ENCODE measurements at regions not wholly inside any gene's neighbourhood (a gene's known extent, or its start where the extent isn't known, plus 50 kb on each side); places are given as distances from the start of the nearest gene placed in this dataset.

DNA sequence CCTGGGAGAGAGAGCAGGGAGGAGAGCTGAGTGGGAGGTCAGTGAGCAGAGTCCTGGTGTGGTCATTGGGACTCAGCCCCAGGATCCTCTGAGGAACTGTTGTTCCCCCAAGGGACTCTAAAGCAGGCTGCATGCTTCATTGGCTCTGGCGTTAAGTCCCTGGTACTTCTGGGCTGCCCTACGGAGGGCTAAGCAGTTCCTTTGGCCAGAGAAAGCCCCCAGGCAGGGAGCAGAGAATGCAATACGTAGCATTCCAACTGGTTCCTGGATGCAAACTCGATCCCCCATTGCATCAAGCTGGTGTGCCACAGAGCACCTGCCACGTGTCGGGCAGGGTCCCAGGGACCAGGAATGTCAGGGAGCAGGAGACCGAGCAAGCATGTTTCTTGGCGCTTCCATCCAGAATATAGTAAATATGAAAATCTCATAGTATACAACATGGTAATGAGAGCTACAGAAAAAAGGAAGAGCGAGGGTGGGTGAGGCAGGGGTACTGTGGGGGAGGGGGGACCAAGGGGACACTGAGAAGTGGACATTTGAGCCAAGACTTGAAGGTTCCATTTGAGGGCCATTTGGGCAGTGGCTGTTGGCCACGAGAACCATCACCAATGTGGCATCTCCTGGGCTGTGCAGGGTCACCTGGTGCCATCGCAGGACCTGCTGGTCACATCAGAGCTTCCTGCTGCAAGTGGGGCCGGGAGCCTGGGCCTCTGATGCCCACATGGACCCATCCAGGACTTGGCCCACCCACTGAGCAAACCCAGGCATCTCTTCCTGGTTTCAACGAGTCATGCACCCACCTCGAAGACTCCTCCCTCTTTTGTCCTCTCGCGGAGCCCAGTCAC, 160.4 kb downstream of the ASB1 start:
- no peak overlapping the region for H3K4me3 ChIP-seq (ENCODE audit: low read depth, low read length)
- no peak for DNase-seq (ENCODE audit: low read depth)
- TF ChIP-seq, protein P1, sequence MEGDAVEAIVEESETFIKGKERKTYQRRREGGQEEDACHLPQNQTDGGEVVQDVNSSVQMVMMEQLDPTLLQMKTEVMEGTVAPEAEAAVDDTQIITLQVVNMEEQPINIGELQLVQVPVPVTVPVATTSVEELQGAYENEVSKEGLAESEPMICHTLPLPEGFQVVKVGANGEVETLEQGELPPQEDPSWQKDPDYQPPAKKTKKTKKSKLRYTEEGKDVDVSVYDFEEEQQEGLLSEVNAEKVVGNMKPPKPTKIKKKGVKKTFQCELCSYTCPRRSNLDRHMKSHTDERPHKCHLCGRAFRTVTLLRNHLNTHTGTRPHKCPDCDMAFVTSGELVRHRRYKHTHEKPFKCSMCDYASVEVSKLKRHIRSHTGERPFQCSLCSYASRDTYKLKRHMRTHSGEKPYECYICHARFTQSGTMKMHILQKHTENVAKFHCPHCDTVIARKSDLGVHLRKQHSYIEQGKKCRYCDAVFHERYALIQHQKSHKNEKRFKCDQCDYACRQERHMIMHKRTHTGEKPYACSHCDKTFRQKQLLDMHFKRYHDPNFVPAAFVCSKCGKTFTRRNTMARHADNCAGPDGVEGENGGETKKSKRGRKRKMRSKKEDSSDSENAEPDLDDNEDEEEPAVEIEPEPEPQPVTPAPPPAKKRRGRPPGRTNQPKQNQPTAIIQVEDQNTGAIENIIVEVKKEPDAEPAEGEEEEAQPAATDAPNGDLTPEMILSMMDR (IDR thresholded peaks at IDR 0.05; ENCODE audit: insufficient read depth, low read depth, low read length) = no peak

DNA sequence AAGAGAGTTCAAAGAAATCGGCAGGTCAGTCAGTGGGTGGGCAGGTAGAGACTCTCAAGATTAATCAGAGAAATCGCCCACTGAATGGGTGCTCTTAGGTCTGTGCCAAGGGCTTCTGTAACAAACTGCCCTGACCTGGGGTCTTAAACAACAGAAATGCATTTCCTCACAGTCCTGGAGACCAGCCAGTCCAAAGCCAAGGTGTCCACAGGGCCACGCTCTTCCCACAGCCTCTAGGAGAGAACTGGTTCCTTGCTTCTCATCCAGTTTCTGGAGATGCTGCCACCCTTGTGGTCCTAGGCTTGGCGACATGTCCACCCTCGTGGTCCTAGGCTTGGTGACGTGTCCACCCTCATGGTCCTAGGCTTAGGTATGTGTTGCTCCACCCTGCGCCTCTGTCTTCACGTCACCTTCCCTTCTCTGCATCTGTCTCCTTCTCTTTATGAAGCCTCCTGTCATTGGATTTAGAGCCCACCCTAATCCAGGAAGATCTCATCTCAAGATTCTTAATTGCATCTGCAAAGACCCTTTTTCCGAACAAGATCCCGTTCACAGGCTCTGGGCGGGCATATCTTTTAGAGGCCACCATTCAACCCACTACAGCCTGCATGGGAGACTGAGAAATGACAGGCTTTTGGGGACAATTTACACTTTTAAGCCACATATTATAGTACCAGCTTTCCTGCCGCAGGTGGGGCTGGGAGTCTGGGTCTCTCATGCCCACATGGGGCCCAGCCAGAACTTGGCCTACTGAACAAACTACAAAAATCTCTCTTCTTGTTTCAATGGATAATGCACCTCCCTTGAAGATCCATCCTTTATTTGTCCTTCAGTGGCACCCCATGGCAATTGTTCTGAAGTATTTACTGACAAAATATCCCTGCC, 161.3 kb downstream of the ASB1 start:
- DNase-seq (ENCODE audit: low read depth) = no peak
- H3K4me3 ChIP-seq (ENCODE audit: low read depth, low read length) = no peak overlapping the region
- TF ChIP-seq, protein P1 (IDR thresholded peaks at IDR 0.05; ENCODE audit: insufficient read depth, low read depth, low read length) = no peak

DNA sequence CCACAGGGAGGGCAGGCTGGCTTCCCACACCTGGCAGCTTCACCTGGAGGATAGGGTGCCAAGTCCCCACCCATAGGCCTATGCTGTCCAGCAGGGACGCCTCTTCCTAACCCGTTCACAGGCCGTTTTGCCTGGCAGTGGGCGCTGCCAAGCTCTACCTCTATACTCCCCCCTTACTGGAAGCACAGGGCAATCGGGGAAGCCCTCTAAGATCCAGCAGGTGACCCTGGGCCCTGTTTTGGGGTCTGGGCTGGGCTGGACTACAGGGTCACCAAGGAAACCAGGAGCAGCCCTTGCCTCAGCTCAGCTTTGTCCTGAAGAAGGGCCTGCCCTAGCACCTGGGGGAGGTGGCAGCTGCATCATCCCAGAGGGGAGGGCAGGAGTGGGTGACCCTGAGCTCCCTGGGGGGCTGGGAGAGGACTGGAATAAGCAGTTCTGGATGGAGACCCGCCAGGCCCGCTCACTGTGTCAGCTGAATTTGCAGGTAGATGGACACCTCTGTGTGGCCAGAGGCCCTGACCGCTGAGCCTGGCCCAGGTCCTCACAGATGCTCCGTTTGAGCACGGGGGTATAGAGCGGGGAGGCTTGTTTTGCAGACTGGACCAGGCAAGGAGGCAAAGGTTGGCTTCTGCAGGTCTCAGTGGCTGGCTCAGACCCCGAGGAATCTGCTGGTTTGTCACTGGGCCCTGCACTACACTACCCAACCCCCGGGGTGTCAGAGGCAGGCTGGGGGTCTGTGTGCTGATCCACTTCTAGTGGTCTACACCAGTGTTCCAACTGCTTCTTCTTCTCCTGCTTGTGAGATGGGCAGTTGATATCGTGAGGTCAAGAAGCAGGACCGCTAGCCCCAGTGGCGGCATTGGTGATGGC, 163.1 kb downstream of the ASB1 start:
- DNase-seq (ENCODE audit: low read depth) = no peak
- H3K4me3 ChIP-seq (ENCODE audit: low read depth, low read length) = no peak overlapping the region
- TF ChIP-seq, protein P1 (IDR thresholded peaks at IDR 0.05; ENCODE audit: insufficient read depth, low read depth, low read length) = no peak

DNA sequence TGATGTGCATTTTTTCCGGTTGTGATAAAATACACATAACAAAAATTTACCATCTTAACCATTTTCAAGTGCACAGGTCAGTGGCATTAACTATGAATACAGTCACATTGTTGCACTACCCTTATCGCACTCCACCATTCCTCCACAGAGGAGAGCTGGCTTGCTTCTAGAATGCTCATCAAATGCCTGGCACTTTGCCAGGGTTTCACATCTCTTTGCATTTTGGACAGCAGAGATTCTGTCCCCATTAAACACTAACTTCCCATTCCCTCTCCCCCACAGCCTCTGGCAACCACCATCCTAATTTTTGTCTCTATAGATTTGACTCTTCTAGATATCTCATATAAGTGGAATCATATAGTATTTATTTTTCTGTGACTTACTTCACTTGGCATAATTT, 165.0 kb downstream of the ASB1 start:
- H3K4me3 ChIP-seq (ENCODE audit: low read depth, low read length) = no peak overlapping the region
- TF ChIP-seq, protein P1 (IDR thresholded peaks at IDR 0.05; ENCODE audit: insufficient read depth, low read depth, low read length) = no peak
- DNase-seq (ENCODE audit: low read depth) = no peak

DNA sequence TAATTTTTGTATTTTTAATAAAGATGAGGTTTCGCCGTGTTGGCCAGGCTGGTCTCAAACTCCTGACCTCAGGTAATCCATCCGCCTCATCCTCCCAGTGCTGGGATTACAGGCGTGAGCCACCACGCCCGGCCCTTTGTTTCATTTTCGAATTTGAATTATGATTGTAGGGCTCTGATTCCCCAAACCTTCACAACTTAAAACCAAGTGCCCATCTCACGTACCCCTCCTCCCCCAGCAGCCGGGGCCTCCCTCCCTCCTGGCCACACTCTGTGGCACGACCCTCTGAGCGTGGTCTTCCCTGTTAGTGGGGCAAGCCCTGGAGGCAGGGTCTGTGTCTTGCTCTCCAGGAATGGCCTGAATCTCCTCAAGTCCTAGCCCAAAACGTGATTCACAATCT, 166.5 kb downstream of the ASB1 start:
- TF ChIP-seq, protein P1 (IDR thresholded peaks at IDR 0.05; ENCODE audit: insufficient read depth, low read depth, low read length) = no peak
- no peak overlapping the region for H3K4me3 ChIP-seq (ENCODE audit: low read depth, low read length)
- no peak for DNase-seq (ENCODE audit: low read depth)

DNA sequence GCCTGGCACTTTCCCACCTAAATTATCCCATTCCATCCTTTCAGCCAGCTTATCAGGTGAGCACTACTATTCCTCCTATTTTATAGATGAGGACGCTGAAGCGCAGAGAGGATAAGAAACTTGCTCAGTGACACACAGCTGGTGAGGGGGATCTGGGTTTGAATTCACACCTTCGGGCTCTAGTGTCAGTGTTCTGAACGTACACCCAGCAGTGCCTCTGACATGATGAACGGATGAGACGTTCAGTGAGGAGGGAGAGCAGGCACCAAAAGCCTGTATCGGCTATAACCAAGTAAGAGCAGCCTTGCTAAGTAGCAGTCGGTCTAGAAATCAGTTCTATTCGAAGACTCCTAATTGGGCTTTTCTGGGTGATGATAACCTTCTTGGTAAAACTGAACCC, 167.0 kb downstream of the ASB1 start:
- DNase-seq (ENCODE audit: low read depth) = no peak
- H3K4me3 ChIP-seq (ENCODE audit: low read depth, low read length) = no peak overlapping the region
- TF ChIP-seq, protein P1 (IDR thresholded peaks at IDR 0.05; ENCODE audit: insufficient read depth, low read depth, low read length) = no peak

Measured in fibroblast of villous mesenchyme (primary cell).